HepG2 (cell line): ENCODE measurements at regions not wholly inside any gene's neighbourhood (a gene's known extent, or its start where the extent isn't known, plus 50 kb on each side); places are given as distances from the start of the nearest gene placed in this dataset.

Experiments
- FOXA1 ChIP-seq, 2 experiments: fragments of 450-650 bp in 1 of 2; sonication (generic) in 1 of 2; formaldehyde crosslinking in 1 of 2; IDR thresholded peaks; 2 replicates each; pipeline versions ENCODE4 v1.4.0 to v1.6.1; 2016 to 2020; ENCODE audit warnings: missing genetic modification reagents in 1 of 2
- GZF1 ChIP-seq: sonication (generic); formaldehyde crosslinking; IDR thresholded peaks from 2 replicates; pipeline ENCODE4 v1.5.1; 2020; ENCODE audit warnings: mild to moderate bottlenecking, missing genetic modification reagents
- HMGXB4 ChIP-seq, 2 experiments: sonication (generic) in 1 of 2; formaldehyde crosslinking in 1 of 2; IDR thresholded peaks; 2 replicates each; pipeline versions ENCODE4 v1.4.0 to v1.6.1; 2018 to 2020; ENCODE audit warnings: missing genetic modification reagents in 2 of 2, borderline replicate concordance in 1 of 2, low read depth in 1 of 2, mild to moderate bottlenecking in 1 of 2, missing biosample characterization in 1 of 2
- KIAA2018 ChIP-seq: sonication (generic); formaldehyde crosslinking; IDR thresholded peaks from 2 replicates; pipeline ENCODE4 v1.5.0; 2020; ENCODE audit warnings: mild to moderate bottlenecking, missing genetic modification reagents, borderline replicate concordance
- KLF13 ChIP-seq: sonication (generic); formaldehyde crosslinking; IDR thresholded peaks from 2 replicates; pipeline ENCODE4 v1.4.0; 2020; ENCODE audit warnings: mild to moderate bottlenecking, missing genetic modification reagents
- RAD21 ChIP-seq: fragments of 450-650 bp; formaldehyde crosslinking; IDR thresholded peaks from 2 replicates; pipeline ENCODE4 v1.5.0; 2020; ENCODE audit warnings: mild to moderate bottlenecking
- ZBTB40 ChIP-seq, 2 experiments: fragments of 450-650 bp in 1 of 2; sonication (generic) in 1 of 2; formaldehyde crosslinking in 1 of 2; IDR thresholded peaks; 2 replicates each; pipeline versions ENCODE4 v1.6.1 to v1.8.0; 2016 to 2022; ENCODE audit warnings: antibody characterized with exemption in 1 of 2, mild to moderate bottlenecking in 1 of 2, missing genetic modification reagents in 1 of 2
- ZFY ChIP-seq: sonication (generic); formaldehyde crosslinking; IDR thresholded peaks from 2 replicates; pipeline ENCODE4 v1.4.0; 2020; ENCODE audit warnings: missing genetic modification reagents
- ZNF3 ChIP-seq: IDR thresholded peaks from 2 replicates; pipeline ENCODE4 v1.7.0; 2017; ENCODE audit warnings: inconsistent platforms
- ZNF75D ChIP-seq: sonication (generic); formaldehyde crosslinking; IDR thresholded peaks from 2 replicates; pipeline ENCODE4 v1.8.1; 2023; ENCODE audit warnings: missing genetic modification reagents, mild to moderate bottlenecking, borderline replicate concordance

GRCh38 chr6:140487586-140487985, 1113.1 kb upstream of the CITED2 start (continued):
- TF ChIP-seq KIAA2018: no peak
- no peak for TF ChIP-seq ZNF3 (CRISPR knock-in tag)
- no peak for TF ChIP-seq GZF1
- no peak for TF ChIP-seq RAD21 (CRISPR knock-in tag)
- no peak for TF ChIP-seq HMGXB4 (CRISPR knock-in tag; IDR thresholded peaks at IDR 0.05; ENCODE audit: borderline replicate concordance in 1 of 2, low read depth in 1 of 2)
- no peak for TF ChIP-seq FOXA1 (IDR thresholded peaks at IDR 0.05)
- TF ChIP-seq FOXA1 (CRISPR knock-in tag; IDR thresholded peaks at IDR 0.05): no peak
- TF ChIP-seq ZNF75D (CRISPR knock-in tag): no peak
- TF ChIP-seq ZBTB40 (IDR thresholded peaks at IDR 0.05): no peak
- no peak for TF ChIP-seq ZBTB40 (CRISPR knock-in tag; IDR thresholded peaks at IDR 0.05)
- TF ChIP-seq ZFY: no peak
- TF ChIP-seq KLF13 (CRISPR knock-in tag): no peak
